CD4-positive, alpha-beta T cell (primary cell): ENCODE measurements at regions not wholly inside any gene's neighbourhood (a gene's known extent, or its start where the extent isn't known, plus 50 kb on each side); places are given as distances from the start of the nearest gene placed in this dataset.

Experiments used
- ATAC-seq: fragments of 200-7000 bp; cut with Tn5 transposase; one replicate; pipeline ENCODE4 v1.10.0; 2022; ENCODE audit warnings: mild to moderate bottlenecking; ENCODE audit not compliant: poor library complexity
- CTCF ChIA-PET: fragments of 350-600 bp; sonication (Branson Sonifier 250); formaldehyde crosslinking; loops from one replicate; lab custom pipeline; 2021; ENCODE audit warnings: antibody characterized with exemption, inconsistent platforms; lab: Charles Lee
- POLR2A ChIA-PET: fragments of 350-600 bp; sonication (Branson Sonifier 250); formaldehyde crosslinking; loops from one replicate; lab custom pipeline; 2021; ENCODE audit warnings: antibody characterized with exemption, inconsistent platforms; lab: Charles Lee
- DNase-seq, 14 experiments: peaks; one replicate each; pipeline ENCODE4 v3.0.0-alpha.2; 2013 to 2020; ENCODE audit warnings: mixed read lengths in 2 of 14
- H3K27ac ChIP-seq, 2 donors: one replicate each; pipeline versions ENCODE4 v1.5.1 to v1.7.0; 2013; ENCODE audit warnings: low read length in 2 of 2, low read depth in 1 of 2, mild to moderate bottlenecking in 1 of 2
- H3K27me3 ChIP-seq, 2 experiments: 1 replicate in 1 of 2; 2 replicates in 1 of 2; pipeline versions ENCODE4 v1.6.1 to v1.7.0; 2013; ENCODE audit warnings: low read length in 2 of 2, control low read depth in 1 of 2, mild to moderate bottlenecking in 1 of 2, moderate library complexity in 1 of 2; ENCODE audit not compliant: insufficient read depth in 2 of 2, control insufficient read depth in 1 of 2
- H3K36me3 ChIP-seq: one replicate; pipeline ENCODE4 v1.6.1; 2013; ENCODE audit warnings: low read length, control low read depth; ENCODE audit not compliant: insufficient read depth
- H3K4me1 ChIP-seq: one replicate; pipeline ENCODE4 v1.6.1; 2013; ENCODE audit warnings: low read length, control low read depth; ENCODE audit not compliant: insufficient read depth
- H3K4me3 ChIP-seq: one replicate; pipeline ENCODE4 v1.5.1; 2013; ENCODE audit warnings: mild to moderate bottlenecking, low read length, moderate library complexity
- H3K9me3 ChIP-seq, 2 experiments: 1 replicate in 1 of 2; 2 replicates in 1 of 2; pipeline versions ENCODE4 v1.6.1 to v1.7.0; 2013; ENCODE audit warnings: low read length in 2 of 2, mild to moderate bottlenecking in 2 of 2, control low read depth in 1 of 2, moderate library complexity in 1 of 2; ENCODE audit not compliant: control insufficient read depth in 1 of 2, insufficient read depth in 1 of 2
- H3K27ac Mint-ChIP-seq: one replicate; pipeline ENCODE4 v1.8.0; 2020; ENCODE audit warnings: mixed read lengths
- H3K27me3 Mint-ChIP-seq: one replicate; pipeline ENCODE4 v1.8.0; 2021; ENCODE audit warnings: mixed read lengths
- H3K36me3 Mint-ChIP-seq: one replicate; pipeline ENCODE4 v1.8.0; 2021; ENCODE audit warnings: low read depth, mixed read lengths
- H3K4me1 Mint-ChIP-seq: one replicate; pipeline ENCODE4 v1.8.0; 2021; ENCODE audit warnings: low read depth, mixed read lengths
- H3K4me3 Mint-ChIP-seq: one replicate; pipeline ENCODE4 v1.8.0; 2020; ENCODE audit warnings: mild to moderate bottlenecking, mixed read lengths
- H3K9me3 Mint-ChIP-seq: one replicate; pipeline ENCODE4 v1.8.0; 2020; ENCODE audit warnings: mixed read lengths
- CTCF ChIP-seq: fragments of 200-600 bp; IDR thresholded peaks from one replicate; pipeline ENCODE4 v1.8.0; 2022; ENCODE audit warnings: antibody characterized with exemption, mild to moderate bottlenecking
- intact Hi-C, 2 experiments: fragments of 100-400 bp; cut with DNase I in 1 of 2; cut with micrococcal nuclease in 1 of 2; formaldehyde crosslinking; loops; one replicate each; pipeline versions ENCODE4 v1.15.1 to v1.9.0; 2023 to 2025; cut with DNase I, micrococcal nuclease

GRCh38 chr20:57957411-57958049 lies 247.7 kb upstream of the PMEPA1 start:
- no peak for DNase-seq
- CTCF ChIA-PET = no interaction called here
- Mint-ChIP-seq H3K36me3 (no peaks in the 10 kb centered on the region), H3K9me3 (peaks cover 2% of the 10 kb centered on the region), H3K27ac (no peak overlapping the region), H3K4me1 (no peaks in the 10 kb centered on the region), H3K4me3 (no peak overlapping the region), H3K27me3 (peaks cover 6% of the 10 kb centered on the region)
- no peak overlapping the region for H3K27ac ChIP-seq
- no peak for TF ChIP-seq CTCF
- ATAC-seq = no peak
- intact Hi-C loops = no loop called here
- H3K27me3 ChIP-seq = no peaks in the 10 kb centered on the region
- no peaks in the 10 kb centered on the region for H3K4me1 ChIP-seq
- H3K9me3 ChIP-seq = no peaks in the 10 kb centered on the region
- POLR2A ChIA-PET = no interaction called here
- no peaks in the 10 kb centered on the region for H3K36me3 ChIP-seq
- no peak overlapping the region for H3K4me3 ChIP-seq

GRCh38 chr20:57953638-57954037 lies 243.8 kb upstream of the PMEPA1 start:
- no peaks in the 10 kb centered on the region for H3K4me1 ChIP-seq
- no peak for TF ChIP-seq CTCF
- no peak overlapping the region for H3K4me3 ChIP-seq
- H3K27me3 ChIP-seq = no peaks in the 10 kb centered on the region
- H3K27ac ChIP-seq = no peak overlapping the region
- H3K9me3 ChIP-seq = peaks cover 0 to 14% of the 10 kb centered on the region in 2 experiments
- H3K27me3 Mint-ChIP-seq = no peaks in the 10 kb centered on the region
- H3K9me3 Mint-ChIP-seq = peaks cover 2% of the 10 kb centered on the region
- H3K36me3 Mint-ChIP-seq = no peaks in the 10 kb centered on the region
- POLR2A ChIA-PET = no interaction called here
- H3K4me3 Mint-ChIP-seq = no peak overlapping the region
- ATAC-seq (no peak), DNase-seq (no peak)
- H3K36me3 ChIP-seq = no peaks in the 10 kb centered on the region
- CTCF ChIA-PET = no interaction called here
- H3K27ac Mint-ChIP-seq = no peak overlapping the region
- no peaks in the 10 kb centered on the region for H3K4me1 Mint-ChIP-seq
- intact Hi-C loops = no loop called here

- Mint-ChIP-seq H3K27me3 (no peaks in the 10 kb centered on the region), H3K36me3 (no peaks in the 10 kb centered on the region), H3K4me3 (no peak overlapping the region), H3K9me3 (peaks cover 2% of the 10 kb centered on the region), H3K4me1 (no peaks in the 10 kb centered on the region), H3K27ac (no peak overlapping the region)
- ATAC-seq (no peak), DNase-seq (no peak)
- TF ChIP-seq CTCF = no peak
- POLR2A ChIA-PET = no interaction called here
- Histone ChIP-seq H3K27me3 (no peaks in the 10 kb centered on the region), H3K36me3 (no peaks in the 10 kb centered on the region), H3K4me3 (no peak overlapping the region), H3K27ac (no peak overlapping the region), H3K4me1 (no peaks in the 10 kb centered on the region), H3K9me3 (peaks cover 0 to 16% of the 10 kb centered on the region in 2 experiments)
- intact Hi-C loops = no loop called here
- CTCF ChIA-PET = no interaction called here
Observed at GRCh38 chr20:57952136-57952535, 242.3 kb upstream of the PMEPA1 start.
